ENCODE measurements at regions not wholly inside any gene's neighbourhood (a gene's known extent, or its start where the extent isn't known, plus 50 kb on each side); places are given as distances from the start of the nearest gene placed in this dataset.
"Not testable (repeated sequence)": the region's sequence is repeated elsewhere in the genome, so short reads cannot be mapped to it uniquely, and the experiment has no call there.

DNA sequence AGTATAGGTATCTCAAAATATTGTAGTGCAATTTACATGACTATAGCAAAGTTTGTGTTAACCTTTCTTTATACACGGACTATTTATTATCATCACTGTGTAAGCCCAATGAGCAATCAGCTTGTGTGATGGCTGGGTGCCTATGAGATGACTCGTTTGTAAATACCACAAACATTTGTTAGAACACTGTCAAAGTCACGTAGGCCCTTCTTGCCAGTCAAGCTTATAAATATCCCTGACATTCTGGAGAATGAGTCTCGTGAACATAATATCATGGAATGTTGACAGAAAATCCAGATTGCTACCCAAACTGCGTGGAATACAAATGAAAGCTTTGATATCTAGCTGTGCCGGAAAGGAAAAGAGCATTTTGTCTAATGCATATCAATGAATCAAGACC is 648.3 kb upstream of the MDGA2 start:
- Histone ChIP-seq H3K4me2 (ENCODE audit: low read length) (no peak overlapping the region), H3K36me3 (ENCODE audit: control insufficient read depth, low read length) (no peaks in the 10 kb centered on the region), H3K79me2 (ENCODE audit: control insufficient read depth, low read length) (no peaks in the 10 kb centered on the region), H3K4me3 (ENCODE audit: low read length) (no peak overlapping the region), H3K4me1 (ENCODE audit: control insufficient read depth, low read length) (no peaks in the 10 kb centered on the region), H3K27me3 (ENCODE audit: control insufficient read depth, low read length) (no peaks in the 10 kb centered on the region), H3K9me2 (replicated peaks; ENCODE audit: control insufficient read depth, low read length) (no peaks in the 10 kb centered on the region), H3F3A (ENCODE audit: control insufficient read depth, insufficient read depth) (no peaks in the 10 kb centered on the region), H3K27ac (ENCODE audit: low read depth, low read length) (no peak overlapping the region), H4K20me1 (ENCODE audit: control insufficient read depth, insufficient read depth, low read depth, low read length) (no peaks in the 10 kb centered on the region), H3K9me3 (ENCODE audit: control insufficient read depth, insufficient read depth, low read length) (no peaks in the 10 kb centered on the region)
- TF ChIP-seq EZH2phosphoT487 (IDR thresholded peaks at IDR 0.05; ENCODE audit: borderline replicate concordance, low read length), result no peak
- TF ChIP-seq, protein P1, sequence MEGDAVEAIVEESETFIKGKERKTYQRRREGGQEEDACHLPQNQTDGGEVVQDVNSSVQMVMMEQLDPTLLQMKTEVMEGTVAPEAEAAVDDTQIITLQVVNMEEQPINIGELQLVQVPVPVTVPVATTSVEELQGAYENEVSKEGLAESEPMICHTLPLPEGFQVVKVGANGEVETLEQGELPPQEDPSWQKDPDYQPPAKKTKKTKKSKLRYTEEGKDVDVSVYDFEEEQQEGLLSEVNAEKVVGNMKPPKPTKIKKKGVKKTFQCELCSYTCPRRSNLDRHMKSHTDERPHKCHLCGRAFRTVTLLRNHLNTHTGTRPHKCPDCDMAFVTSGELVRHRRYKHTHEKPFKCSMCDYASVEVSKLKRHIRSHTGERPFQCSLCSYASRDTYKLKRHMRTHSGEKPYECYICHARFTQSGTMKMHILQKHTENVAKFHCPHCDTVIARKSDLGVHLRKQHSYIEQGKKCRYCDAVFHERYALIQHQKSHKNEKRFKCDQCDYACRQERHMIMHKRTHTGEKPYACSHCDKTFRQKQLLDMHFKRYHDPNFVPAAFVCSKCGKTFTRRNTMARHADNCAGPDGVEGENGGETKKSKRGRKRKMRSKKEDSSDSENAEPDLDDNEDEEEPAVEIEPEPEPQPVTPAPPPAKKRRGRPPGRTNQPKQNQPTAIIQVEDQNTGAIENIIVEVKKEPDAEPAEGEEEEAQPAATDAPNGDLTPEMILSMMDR (IDR thresholded peaks at IDR 0.05; ENCODE audit: low read depth, low read length, poor library complexity, severe bottlenecking), result no peak

DNA sequence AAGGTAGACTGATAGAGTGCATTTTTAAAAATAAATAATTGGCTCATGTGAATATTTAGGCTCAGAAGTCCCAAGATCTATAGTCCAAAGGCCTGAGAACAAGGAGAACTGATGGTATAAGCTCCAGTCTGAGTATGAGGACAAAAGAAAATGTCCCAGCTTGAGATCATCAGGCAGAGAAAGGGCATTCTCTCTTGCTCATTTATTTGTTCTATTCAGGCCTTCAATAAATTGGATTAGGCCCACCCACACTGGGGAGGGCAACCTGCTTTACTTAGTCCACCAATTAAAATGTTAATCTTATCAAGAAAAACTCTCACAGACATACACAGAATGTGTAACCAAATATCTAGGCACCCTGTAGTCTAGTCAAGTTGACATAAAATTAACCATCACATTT is 644.4 kb upstream of the MDGA2 start:
- Histone ChIP-seq H3K4me3 (ENCODE audit: low read length) (no peak overlapping the region), H3K4me2 (ENCODE audit: low read length) (no peak overlapping the region), H3K36me3 (ENCODE audit: control insufficient read depth, low read length) (no peaks in the 10 kb centered on the region), H3K4me1 (ENCODE audit: control insufficient read depth, low read length) (no peaks in the 10 kb centered on the region), H3K27ac (ENCODE audit: low read depth, low read length) (no peak overlapping the region), H3F3A (ENCODE audit: control insufficient read depth, insufficient read depth) (no peaks in the 10 kb centered on the region), H4K20me1 (ENCODE audit: control insufficient read depth, insufficient read depth, low read depth, low read length) (no peaks in the 10 kb centered on the region), H3K9me3 (ENCODE audit: control insufficient read depth, insufficient read depth, low read length) (no peaks in the 10 kb centered on the region), H3K27me3 (ENCODE audit: control insufficient read depth, low read length) (no peaks in the 10 kb centered on the region), H3K9me2 (replicated peaks; ENCODE audit: control insufficient read depth, low read length) (no peaks in the 10 kb centered on the region), H3K79me2 (ENCODE audit: control insufficient read depth, low read length) (no peaks in the 10 kb centered on the region)
- TF ChIP-seq, protein P1 (IDR thresholded peaks at IDR 0.05; ENCODE audit: low read depth, low read length, poor library complexity, severe bottlenecking), result no peak

DNA sequence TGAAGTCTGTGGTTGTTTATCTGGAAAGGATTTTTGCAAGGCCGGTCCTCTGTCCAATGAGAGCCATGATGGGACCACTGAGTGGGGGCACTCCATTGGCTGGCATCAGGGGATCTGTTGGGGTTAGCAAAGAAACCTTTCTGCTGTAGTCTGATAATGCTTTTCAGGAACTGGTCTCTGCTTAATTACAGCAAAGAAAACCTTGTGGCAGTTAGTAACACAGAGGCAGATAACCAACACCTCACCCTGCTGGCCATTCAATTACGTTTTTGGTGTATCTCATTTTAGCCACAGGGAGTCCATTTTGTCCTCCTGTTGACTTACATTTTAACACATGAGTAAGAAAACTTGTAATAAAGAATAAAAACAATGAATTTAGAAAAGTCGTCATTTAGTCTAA is 629.3 kb upstream of the MDGA2 start:
- H3K4me3 ChIP-seq (ENCODE audit: low read length), result no peak overlapping the region
- no peaks in the 10 kb centered on the region for H3K27me3 ChIP-seq (ENCODE audit: control insufficient read depth, low read length)
- no peaks in the 10 kb centered on the region for H3K9me2 ChIP-seq (replicated peaks; ENCODE audit: control insufficient read depth, low read length)
- no peaks in the 10 kb centered on the region for H4K20me1 ChIP-seq (ENCODE audit: control insufficient read depth, insufficient read depth, low read depth, low read length)
- H3K9me3 ChIP-seq (ENCODE audit: control insufficient read depth, insufficient read depth, low read length), result no peaks in the 10 kb centered on the region
- no peak overlapping the region for H3K27ac ChIP-seq (ENCODE audit: low read depth, low read length)
- H3K4me2 ChIP-seq (ENCODE audit: low read length), result no peak overlapping the region
- H3K36me3 ChIP-seq (ENCODE audit: control insufficient read depth, low read length), result no peaks in the 10 kb centered on the region
- H3K4me1 ChIP-seq (ENCODE audit: control insufficient read depth, low read length), result no peaks in the 10 kb centered on the region
- H3F3A ChIP-seq (ENCODE audit: control insufficient read depth, insufficient read depth), result no peaks in the 10 kb centered on the region
- TF ChIP-seq, protein P1 (IDR thresholded peaks at IDR 0.05; ENCODE audit: low read depth, low read length, poor library complexity, severe bottlenecking), result no peak
- TF ChIP-seq EZH2phosphoT487 (IDR thresholded peaks at IDR 0.05; ENCODE audit: borderline replicate concordance, low read length), result no peak
- no peaks in the 10 kb centered on the region for H3K79me2 ChIP-seq (ENCODE audit: control insufficient read depth, low read length)

DNA sequence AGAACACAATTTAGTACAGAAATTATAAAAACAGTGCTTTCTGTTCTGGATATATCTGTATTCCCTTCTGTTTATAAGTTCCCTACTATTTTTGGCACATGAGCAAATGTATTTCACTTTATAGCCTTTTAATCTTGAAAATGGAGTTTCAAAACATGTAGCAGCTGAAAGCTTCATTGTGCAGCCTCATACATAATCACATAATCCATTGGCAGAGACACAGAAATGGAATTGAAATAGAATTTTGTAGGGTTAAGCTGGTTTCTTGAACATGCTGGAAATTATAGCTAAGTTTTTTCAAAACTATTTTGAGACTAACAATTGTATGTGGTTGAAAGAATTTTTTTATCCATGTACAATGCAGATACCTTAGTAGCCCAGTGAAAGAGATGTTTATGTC is 614.3 kb upstream of the MDGA2 start:
- Histone ChIP-seq H3K27ac (ENCODE audit: low read depth, low read length) (no peak overlapping the region), H4K20me1 (ENCODE audit: control insufficient read depth, insufficient read depth, low read depth, low read length) (no peaks in the 10 kb centered on the region), H3K27me3 (ENCODE audit: control insufficient read depth, low read length) (no peaks in the 10 kb centered on the region), H3K36me3 (ENCODE audit: control insufficient read depth, low read length) (no peaks in the 10 kb centered on the region), H3K79me2 (ENCODE audit: control insufficient read depth, low read length) (no peaks in the 10 kb centered on the region), H3K4me1 (ENCODE audit: control insufficient read depth, low read length) (no peaks in the 10 kb centered on the region), H3K9me2 (replicated peaks; ENCODE audit: control insufficient read depth, low read length) (no peaks in the 10 kb centered on the region), H3F3A (ENCODE audit: control insufficient read depth, insufficient read depth) (no peaks in the 10 kb centered on the region), H3K4me2 (ENCODE audit: low read length) (no peak overlapping the region), H3K9me3 (ENCODE audit: control insufficient read depth, insufficient read depth, low read length) (no peaks in the 10 kb centered on the region), H3K4me3 (ENCODE audit: low read length) (no peak overlapping the region)
- TF ChIP-seq EZH2phosphoT487 (IDR thresholded peaks at IDR 0.05; ENCODE audit: borderline replicate concordance, low read length), result no peak
- TF ChIP-seq, protein P1 (IDR thresholded peaks at IDR 0.05; ENCODE audit: low read depth, low read length, poor library complexity, severe bottlenecking), result no peak

DNA sequence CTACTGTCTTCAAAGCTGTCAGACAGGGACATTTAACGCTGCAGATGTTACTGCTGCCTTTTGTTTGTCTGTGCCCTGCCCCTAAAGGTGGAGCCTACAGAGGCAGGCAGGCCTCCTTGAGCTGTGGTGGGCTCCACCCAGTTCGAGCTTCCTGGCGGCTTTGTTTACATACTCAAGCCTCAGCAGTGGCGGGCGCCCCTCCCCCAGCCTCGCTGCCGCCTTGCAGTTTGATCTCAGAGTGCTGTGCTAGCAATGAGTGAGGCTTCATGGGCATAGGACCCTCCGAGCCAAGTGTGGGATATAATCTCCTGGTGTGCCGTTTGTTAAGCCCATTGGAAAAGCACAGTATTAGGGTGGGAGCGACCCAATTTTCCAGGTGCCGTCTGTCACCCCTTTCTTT is 609.8 kb upstream of the MDGA2 start:
- not testable (repeated sequence) for H3K4me3 ChIP-seq (ENCODE audit: low read length); H3K4me1 ChIP-seq (ENCODE audit: control insufficient read depth, low read length); H3K27me3 ChIP-seq (ENCODE audit: control insufficient read depth, low read length); H3K4me2 ChIP-seq (ENCODE audit: low read length); H3K36me3 ChIP-seq (ENCODE audit: control insufficient read depth, low read length); H3F3A ChIP-seq (ENCODE audit: control insufficient read depth, insufficient read depth); H4K20me1 ChIP-seq (ENCODE audit: control insufficient read depth, insufficient read depth, low read depth, low read length); H3K79me2 ChIP-seq (ENCODE audit: control insufficient read depth, low read length); H3K9me2 ChIP-seq (replicated peaks; ENCODE audit: control insufficient read depth, low read length); H3K9me3 ChIP-seq (ENCODE audit: control insufficient read depth, insufficient read depth, low read length); H3K27ac ChIP-seq (ENCODE audit: low read depth, low read length)
